GM21423 (cell line): ENCODE measurements at regions not wholly inside any gene's neighbourhood (a gene's known extent, or its start where the extent isn't known, plus 50 kb on each side); places are given as distances from the start of the nearest gene placed in this dataset.
"Not testable (repeated sequence)": the region's sequence is repeated elsewhere in the genome, so short reads cannot be mapped to it uniquely, and the experiment has no call there.

Experiments
- ATAC-seq: cut with Tn5 transposase; IDR thresholded peaks from one replicate; pipeline ENCODE4 v1.9.1; 2021; ENCODE audit warnings: mild to moderate bottlenecking, moderate library complexity; ENCODE audit not compliant: unreplicated experiment

DNA sequence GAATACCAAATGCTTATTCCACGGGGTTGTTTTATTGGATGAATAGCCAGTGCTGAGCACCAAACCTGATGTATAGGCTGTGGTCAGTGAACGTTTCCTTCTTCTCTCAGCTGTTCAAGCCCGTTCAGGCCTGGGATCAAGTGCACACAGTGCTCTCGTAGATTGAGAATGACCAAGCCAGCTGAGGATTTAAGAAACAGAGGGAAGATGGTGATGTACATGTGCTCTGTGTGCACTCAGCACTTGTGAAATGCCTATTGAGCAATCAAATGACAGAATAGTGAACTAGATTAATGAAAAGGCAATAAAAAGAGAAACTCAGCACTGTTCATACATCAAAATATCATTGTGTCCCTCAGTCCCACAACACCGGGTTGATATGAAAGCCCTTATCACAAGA, 302.5 kb downstream of the BMPER start:
- ATAC-seq: no peak

DNA sequence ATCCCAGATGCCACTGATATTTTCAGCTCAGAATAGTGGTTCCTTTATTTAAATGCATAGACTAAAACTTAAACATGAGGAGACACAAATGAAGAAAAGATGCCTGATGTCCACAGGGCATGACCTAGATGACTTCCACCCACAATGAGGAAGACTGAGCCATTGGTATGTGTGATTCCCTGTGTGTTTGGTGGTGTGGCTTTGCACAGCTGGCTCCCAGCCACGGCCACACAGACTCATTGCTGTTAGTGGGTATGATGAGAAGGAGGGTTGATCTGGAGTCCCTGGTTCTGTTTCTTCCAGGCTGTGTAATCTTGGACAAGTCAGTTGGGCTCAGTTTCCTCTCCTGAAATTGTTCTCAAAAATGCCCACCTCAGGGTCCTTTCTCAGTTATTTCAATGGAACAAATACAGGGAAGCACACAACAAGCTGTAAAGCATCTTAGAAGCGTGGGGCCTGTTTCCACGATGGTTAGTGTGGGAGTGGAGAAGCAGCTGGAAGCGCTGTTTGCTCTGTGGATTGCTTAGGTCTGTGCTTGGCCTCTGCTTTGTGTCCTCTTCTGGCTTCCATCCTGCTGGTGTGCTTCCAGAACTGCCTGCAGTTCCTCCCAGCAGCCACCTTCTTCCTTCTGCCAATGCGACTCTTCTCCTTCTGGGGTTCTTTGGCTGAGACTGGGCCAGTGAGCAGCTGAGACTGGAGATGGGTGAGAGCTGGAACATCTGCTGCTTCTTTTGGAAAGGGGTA, 303.7 kb downstream of the BMPER start:
- ATAC-seq: no peak

DNA sequence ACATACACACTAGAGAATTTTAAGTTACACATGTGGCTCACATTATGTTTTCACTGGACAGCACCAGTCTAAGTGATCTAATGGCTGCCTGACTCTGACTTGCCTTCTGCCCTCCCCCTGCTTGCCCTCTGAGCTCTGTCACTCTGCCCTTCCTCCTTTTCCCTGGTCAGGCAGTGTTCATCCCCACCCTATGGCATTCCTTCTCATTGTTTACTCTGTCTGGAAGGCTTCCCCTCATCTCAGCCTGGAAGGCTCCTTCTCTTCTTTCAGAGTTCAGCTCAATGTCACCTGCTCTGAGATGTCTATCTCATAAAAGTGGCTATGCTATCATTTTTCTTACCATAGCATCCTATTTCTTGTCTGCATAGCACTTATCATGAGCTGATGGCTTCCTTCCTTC, 305.7 kb downstream of the BMPER start:
- no peak for ATAC-seq

DNA sequence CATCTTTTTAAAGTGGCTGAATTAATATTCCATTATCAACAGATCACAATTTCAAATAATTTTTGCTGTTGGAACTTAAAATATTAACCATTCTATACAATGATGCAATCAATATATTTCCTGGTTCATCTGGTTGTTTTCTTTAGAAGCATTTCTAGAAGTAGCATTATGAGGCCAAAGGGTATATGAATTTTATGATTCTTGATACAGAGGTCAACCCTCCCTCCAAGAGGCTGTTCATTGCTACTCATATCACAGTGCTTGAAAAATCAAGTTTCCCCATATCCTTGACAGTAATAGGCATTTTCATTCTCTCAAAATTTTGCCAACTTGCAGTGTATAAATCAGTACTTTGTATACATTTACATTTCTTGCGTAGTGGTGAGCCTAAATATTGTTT, 312.6 kb downstream of the BMPER start:
- no peak for ATAC-seq

DNA sequence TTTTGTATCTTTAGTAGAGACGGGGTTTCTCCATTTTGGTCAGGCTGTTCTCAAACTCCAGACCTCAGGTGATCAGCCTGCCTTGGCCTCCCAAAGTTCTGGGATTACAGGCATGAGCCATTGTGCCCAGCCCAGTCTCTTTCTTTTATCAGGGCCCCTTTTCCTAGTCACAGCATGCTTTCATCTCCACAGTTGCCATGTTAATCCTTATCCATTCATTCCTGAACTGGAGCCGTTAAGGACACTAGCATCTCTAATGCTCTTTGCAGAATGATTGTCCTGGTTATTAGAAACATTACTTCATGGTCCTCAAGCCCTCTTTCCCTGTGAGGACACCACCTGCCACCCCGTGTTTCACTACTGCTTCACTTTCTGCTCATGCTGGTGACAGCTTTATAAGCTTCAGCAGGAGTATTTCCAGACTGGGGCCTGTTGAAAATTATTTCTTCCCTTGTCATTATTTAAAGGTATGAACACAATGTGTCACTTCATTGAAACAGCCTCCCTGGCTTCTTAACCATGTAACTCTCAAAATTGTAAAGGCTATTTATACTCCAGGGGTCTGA, 313.9 kb downstream of the BMPER start:
- no peak for ATAC-seq

DNA sequence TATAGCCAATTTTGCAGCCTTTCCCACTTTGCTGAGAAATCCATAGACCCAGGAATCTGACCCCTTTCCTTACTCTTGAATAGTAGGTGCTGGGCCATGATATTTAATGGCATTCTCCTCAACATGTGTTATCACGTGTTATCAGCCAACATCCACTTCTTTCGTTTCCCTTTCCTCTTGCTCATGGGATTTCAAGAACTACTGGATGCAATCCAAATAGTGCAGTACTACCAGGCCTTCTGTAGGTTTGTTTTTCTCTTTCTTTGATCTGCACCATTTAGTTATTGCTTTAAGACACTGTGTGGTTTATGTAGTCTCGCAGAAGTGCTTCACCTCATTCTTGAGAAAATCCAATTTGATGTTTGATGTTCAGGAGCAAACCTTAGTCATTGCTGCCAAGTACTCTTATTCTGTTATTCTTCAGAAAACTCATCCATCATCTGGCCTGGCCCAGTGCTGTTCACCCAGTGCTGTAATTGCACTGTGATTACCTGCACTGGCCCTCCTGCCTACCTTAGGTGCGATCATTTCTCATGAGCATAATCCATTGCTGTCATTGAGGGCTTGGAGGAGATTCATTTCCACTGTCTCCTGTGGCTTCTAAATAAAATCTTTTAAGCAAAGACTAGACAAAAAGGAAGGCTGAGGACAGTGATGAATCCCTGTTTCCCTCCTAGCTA, 315.3 kb downstream of the BMPER start:
- ATAC-seq: no peak

DNA sequence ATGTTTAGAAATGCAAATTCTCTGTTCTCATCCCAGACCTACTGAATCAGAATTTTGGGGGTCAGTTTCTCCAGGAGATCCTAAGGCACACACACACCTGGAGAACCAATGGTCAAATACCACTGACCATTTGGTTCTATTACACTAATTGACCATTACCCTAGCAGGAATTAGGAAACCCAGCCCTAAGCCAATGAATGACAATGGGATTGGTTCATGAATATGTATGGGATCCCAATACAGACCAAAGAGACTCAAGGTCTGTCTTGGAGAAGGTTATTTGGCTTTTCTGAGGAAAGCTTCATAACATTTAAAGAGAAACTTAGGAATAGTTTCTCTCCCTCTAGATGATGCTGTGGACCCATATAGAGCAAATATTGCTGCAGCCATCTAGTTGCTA, 317.0 kb downstream of the BMPER start:
- ATAC-seq: no peak

DNA sequence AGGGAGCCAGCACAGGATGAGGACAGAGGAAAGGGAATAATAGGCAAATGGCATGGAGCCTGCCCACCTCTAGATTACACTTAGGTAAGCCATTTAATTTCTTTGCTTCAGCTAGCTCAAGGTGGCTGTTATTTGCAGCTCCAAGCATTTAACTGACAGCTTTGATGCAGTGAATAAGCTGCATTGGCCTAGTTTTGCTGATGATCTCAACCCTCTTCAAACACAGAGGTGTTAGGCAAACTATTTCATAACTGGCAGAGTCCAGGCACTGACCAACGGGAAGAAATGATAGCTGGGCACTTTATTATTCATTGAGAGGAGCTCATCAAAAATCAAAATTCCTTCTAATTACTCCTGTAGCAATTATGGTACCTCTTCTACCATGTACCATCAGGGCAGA, 317.4 kb downstream of the BMPER start:
- no peak for ATAC-seq

DNA sequence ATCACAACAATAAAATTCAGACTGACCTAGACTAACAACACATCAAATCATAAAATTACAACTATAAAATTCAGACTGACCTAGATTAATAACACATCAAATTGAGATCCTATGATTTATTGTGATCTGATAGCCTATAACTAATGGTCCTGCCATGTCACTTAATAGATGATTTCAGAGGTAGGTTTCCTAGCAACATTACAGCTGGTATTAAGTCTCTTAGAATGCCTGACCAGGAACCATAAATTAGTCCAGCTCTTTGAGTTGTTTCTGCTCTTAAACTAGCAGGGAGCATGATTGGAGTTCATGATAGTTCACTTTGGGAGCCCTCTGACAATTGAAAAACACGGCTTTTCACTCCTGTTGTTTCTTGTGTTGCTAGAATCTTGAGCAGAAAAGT, 318.9 kb downstream of the BMPER start:
- no peak for ATAC-seq

DNA sequence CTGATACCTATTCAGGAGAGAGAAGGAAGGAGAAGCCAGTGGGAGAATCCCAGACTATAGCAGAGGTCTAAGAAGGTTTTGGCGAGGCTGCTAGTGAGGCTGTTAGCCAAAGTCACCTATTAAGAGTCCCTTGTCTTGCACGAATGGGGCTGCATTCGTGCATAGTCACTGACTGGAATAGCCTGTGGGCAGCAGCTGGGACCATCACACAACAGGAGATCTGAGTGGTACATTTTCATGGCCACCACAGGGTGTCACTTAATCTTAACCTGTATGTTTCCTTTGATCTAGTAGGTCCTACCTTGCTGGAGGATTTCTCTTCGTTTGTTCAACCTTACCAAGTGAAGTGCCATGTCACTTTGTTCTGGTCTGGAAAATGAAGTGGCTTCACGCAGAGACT, 319.9 kb downstream of the BMPER start:
- no peak for ATAC-seq

DNA sequence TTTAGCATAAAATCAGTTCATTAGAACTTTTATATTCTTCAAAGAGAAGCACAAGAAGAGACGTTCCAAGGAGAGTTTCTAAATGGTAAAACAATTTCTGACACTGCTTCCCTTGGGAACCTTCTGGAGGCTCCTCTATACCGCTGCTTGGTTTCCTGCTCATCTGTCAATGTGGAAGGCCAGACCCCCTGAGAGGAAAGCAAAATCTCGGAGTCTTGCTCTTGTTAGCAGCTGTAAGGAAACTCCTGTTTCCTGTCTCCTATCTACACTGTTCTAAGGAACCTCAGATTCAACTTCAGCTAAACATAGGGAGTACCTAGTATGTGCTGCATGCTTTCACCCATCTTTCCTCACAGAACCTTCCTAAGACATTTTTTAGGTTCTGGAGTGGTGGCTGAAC, 322.2 kb downstream of the BMPER start:
- ATAC-seq: no peak

DNA sequence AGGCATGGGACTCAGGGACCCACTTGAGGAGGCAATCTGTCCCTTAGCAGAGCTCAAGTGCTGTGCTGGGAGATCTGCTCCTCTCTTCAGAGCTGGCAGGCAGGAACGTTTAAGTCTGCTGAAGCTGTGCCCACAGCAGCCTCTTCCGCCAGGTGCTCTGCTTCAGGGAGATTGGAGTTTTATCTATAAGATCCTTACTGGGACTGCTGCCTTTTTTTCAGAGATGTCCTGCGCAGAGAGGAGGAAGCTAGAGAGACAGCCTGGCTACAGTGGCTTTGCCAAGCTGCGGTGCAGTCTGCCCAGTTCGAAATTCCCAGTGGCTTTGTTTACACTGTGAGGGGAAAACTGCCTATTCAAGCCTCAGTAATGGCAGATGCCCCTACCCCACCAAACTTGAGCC, 329.8 kb downstream of the BMPER start:
- not testable (repeated sequence) for ATAC-seq

DNA sequence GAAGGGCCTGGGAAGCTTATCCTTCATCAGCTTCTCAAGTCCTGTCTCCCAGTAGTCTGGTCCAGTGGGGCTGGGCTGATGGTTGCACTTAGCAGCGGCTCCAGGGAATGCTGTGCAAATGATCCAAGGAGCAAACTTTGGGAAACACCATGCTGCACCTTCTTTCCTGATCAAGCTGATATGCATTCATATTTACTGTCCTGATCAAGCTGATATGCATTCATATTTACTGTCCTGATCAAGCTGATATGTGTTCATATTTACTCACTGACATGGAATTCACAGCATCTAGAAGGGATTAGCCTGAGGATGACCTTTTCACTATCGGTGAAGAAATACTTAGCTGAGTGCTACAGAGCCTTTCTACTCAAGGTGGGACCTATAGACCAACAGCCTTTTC, 330.7 kb downstream of the BMPER start:
- no peak for ATAC-seq

DNA sequence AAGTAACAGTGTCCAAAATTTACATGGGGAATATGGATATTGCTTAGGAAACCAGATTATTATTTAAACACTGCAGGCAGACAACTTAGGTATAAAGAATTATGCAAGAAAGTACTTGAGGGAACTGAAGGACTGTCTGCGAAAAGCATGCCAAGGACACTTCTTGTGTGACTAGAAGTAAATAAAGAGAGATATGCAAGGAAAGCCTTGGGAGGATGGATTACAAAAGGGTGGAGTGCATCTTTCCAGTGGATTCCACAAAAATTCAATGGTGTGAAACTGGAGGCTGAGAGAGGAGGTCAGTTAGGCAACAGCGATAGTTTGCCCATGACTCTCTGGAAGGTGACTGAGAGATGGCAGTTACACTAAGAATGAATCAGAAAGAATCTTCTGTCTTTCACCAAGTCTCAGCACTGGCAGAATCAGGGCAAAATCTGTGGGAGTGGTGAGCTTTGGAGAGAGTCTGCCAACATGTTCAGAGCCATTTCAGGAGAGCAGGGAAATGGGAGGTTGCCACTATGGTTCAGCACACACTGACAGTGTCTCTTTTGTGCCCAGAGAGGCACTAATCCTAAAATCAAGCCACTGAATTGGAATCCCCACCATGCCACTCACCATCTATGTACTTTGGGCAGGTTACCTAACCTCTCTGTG, 331.6 kb downstream of the BMPER start:
- no peak for ATAC-seq

DNA sequence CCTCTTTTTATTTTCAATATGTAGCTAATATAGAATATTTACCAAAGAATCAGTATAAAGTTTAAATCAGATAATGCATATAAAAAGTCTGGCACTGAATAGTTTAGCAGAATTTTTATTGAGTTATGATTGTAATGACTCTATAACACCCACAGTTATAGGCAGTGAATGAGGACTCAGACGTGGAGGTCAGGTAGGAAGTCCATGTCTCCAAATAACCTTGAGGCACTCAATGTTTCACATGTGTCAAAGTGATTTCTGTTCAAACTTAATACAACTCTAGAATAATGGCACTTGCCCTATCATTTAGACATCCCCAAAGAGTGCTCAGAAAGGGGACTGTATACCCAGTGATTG, 332.1 kb downstream of the BMPER start:
- no peak for ATAC-seq

DNA sequence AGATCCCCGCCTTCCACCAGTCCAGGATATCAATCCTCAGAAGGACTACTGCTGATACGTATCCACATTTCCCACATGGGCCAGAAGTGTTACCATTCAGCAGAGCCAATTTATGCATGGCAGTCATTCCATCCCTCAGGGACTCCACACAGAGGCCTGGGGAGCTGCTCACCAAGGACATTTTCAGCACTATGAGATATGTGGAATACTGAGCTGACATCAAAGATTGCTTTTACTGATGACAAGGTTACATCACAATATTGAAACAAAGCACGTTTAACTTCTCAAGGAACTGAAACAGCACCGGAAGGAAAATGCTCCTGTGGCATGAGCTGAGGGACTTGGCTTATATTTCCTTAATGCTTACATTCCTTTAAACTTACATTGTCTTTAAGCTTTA, 335.1 kb downstream of the BMPER start:
- ATAC-seq: no peak

DNA sequence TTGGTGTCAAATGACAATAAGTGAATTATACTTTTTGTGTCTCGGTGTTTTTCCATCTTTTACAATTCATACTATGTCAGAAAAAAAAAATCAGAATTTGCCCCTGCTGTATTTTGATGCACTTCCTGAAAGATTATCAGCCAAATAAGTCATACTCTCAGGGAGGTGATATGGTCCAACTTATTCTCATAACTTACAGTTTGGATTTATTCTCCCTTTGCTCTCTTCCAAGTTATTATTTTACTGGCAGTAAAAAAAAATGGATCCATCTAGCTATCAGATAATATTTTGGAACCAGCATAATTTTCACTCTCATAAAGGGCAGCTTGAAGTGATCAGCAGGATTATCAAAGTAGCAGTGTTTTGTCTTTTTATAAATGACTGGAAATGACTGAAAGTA, 337.1 kb downstream of the BMPER start:
- no peak for ATAC-seq

DNA sequence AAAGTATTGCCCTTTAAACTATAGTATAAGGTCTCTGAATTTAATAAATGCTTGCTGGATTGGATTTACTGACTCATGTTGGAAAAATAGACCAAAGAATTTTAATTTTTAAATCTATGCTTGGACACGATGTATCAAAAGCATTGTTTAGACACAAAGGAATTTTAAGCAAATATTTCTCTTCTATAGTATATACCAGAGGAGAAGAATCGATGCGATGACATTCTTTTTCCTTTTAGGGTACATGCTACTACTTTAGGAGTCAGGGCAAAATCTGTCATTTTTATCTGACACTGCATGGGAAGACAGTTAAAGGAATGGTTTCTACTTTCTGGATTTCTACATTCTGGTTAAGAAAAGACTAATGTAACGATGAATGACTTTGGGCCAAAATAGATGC, 339.9 kb downstream of the BMPER start:
- ATAC-seq: no peak

DNA sequence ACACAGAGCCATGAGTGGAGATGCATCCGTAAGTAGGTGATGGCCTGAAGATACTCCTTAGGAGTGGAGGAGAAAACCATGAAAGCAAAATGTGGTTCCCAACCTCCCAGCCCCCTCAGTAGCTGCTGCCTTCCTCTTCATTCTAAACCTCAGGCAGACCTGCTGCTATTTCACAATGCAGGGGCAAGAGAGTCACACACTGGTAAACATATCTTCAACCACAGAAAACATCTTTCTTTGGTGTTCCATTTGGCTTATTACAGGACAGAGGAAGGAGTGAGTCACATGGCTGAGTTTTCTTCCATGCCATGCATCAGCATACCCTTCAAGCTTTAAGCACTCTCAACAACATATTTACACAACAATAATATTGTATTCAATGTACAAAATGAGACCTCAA, 342.1 kb downstream of the BMPER start:
- ATAC-seq: no peak

DNA sequence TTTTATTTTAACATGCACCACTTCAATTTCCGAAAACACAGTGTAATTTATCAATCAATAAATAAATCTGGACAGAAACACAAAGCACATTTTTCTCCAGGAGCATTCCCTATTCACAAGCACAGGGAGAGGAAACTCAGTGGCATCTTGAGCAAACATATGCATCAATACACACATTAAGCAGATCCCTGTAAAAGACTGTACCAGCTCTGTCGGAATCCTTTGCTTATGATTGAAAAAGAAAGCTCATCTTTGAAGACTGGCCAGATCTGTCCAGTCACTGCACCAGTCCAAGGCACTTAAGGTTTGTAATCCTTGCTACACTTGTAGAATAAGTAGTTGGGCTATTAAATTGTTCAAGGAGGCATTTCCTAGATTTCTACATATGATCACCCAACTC, 343.9 kb downstream of the BMPER start:
- ATAC-seq: no peak

DNA sequence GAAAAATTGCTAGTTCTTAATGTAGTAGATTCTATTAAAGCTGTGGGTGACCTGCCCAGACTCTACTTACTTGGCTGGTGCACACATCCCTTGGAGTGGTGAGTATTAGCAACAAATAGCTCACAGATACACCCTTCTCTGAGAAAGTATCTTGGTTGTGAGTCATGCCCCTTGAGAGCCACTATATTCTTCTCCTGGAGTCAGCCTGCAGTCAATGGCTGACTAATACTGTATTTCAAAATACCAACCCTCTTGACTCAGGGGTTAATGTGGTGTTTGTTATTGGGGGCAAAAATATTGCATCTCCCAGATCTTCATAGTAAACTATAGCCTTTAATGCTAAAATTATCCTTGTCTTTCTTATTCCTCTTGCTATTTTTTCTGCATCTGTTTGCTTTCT, 354.9 kb downstream of the BMPER start:
- ATAC-seq: no peak

DNA sequence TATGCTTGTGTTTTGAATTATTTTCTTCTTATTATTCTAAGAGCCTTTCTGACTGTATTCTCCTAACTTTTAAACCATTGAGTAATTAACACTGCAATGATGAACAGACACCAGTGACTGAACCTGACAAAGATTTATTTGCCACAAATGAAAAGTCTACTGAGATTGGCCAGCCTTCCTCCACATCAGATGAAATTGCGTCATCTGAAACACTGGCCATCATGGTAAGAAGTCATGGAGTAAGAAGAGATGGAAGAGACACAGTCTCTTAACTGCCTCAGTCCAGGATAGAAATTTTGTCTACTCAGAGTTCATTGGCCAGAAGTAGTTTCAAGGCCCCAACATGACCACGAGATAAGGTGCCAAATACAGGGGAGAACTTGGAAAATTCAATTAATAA, 357.8 kb downstream of the BMPER start:
- ATAC-seq: no peak
